HepG2 (cell line): ENCODE measurements at regions not wholly inside any gene's neighbourhood (a gene's known extent, or its start where the extent isn't known, plus 50 kb on each side); places are given as distances from the start of the nearest gene placed in this dataset.

Experiments
- E2F5 ChIP-seq: sonication (generic); formaldehyde crosslinking; conservative IDR thresholded peaks from 2 replicates; pipeline ENCODE4 v1.4.0; 2020; ENCODE audit warnings: missing genetic modification reagents
- EEA1 ChIP-seq: sonication (generic); formaldehyde crosslinking; IDR thresholded peaks from 2 replicates; pipeline ENCODE4 v1.5.1; 2020; ENCODE audit warnings: mild to moderate bottlenecking, missing genetic modification reagents, borderline replicate concordance
- FOXJ3 ChIP-seq: sonication (generic); formaldehyde crosslinking; IDR thresholded peaks from 2 replicates; pipeline ENCODE4 v1.4.0; 2020; ENCODE audit warnings: missing genetic modification reagents, mild to moderate bottlenecking, borderline replicate concordance
- MED1 ChIP-seq: sonication (generic); formaldehyde crosslinking; IDR thresholded peaks from 2 replicates; pipeline ENCODE4 v1.4.0; 2020; ENCODE audit warnings: missing genetic modification reagents
- MTERF4 ChIP-seq: sonication (generic); formaldehyde crosslinking; IDR thresholded peaks from 2 replicates; pipeline ENCODE4 v1.8.0; 2023; ENCODE audit warnings: mild to moderate bottlenecking, missing genetic modification reagents
- SNAPC4 ChIP-seq: sonication (generic); formaldehyde crosslinking; IDR thresholded peaks from 2 replicates; pipeline ENCODE4 v1.4.0; 2020; ENCODE audit warnings: mild to moderate bottlenecking, missing genetic modification reagents
- TF ChIP-seq, protein P1 (sequence below): sonication (generic); formaldehyde crosslinking; IDR thresholded peaks from 2 replicates; pipeline ENCODE4 v1.4.0; 2020; ENCODE audit warnings: missing genetic modification reagents

- TF ChIP-seq FOXJ3 (CRISPR knock-in tag) (no peak), SNAPC4 (CRISPR knock-in tag) (no peak), MTERF4 (CRISPR knock-in tag) (no peak), MED1 (CRISPR knock-in tag) (no peak), EEA1 (CRISPR knock-in tag) (no peak), E2F5 (CRISPR knock-in tag) (no peak)
- TF ChIP-seq, protein P1, sequence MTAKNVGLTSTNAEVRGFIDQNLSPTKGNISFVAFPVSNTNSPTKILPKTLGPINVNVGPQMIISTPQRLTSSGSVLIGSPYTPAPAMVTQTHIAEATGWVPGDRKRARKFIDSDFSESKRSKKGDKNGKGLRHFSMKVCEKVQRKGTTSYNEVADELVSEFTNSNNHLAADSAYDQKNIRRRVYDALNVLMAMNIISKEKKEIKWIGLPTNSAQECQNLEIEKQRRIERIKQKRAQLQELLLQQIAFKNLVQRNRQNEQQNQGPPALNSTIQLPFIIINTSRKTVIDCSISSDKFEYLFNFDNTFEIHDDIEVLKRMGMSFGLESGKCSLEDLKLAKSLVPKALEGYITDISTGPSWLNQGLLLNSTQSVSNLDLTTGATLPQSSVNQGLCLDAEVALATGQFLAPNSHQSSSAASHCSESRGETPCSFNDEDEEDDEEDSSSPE (CRISPR knock-in tag), result no peak
Observed at GRCh38 chr2:103529798-103530502, 768.1 kb downstream of the TMEM182 start.
